Activated gamma-delta T cell treated with Interleukin-2 at 50 U/mL for 16 hours (primary cell): ENCODE measurements at regions not wholly inside any gene's neighbourhood (a gene's known extent, or its start where the extent isn't known, plus 50 kb on each side); places are given as distances from the start of the nearest gene placed in this dataset.

ENCODE experiments used
- DNase-seq: peaks from one replicate; pipeline ENCODE4 v3.0.0-alpha.2; 2020

GRCh38 chr1:5444396-5444795, 547.8 kb downstream of the NPHP4 start:
- DNase-seq, result no peak

GRCh38 chr1:5436808-5437207, 555.4 kb downstream of the NPHP4 start:
- DNase-seq, result no peak

- DNase-seq, result no peak
Observed at GRCh38 chr1:5435414-5435813, 556.8 kb downstream of the NPHP4 start.

GRCh38 chr1:5432436-5432835, 559.8 kb downstream of the NPHP4 start:
- no peak for DNase-seq

DNA sequence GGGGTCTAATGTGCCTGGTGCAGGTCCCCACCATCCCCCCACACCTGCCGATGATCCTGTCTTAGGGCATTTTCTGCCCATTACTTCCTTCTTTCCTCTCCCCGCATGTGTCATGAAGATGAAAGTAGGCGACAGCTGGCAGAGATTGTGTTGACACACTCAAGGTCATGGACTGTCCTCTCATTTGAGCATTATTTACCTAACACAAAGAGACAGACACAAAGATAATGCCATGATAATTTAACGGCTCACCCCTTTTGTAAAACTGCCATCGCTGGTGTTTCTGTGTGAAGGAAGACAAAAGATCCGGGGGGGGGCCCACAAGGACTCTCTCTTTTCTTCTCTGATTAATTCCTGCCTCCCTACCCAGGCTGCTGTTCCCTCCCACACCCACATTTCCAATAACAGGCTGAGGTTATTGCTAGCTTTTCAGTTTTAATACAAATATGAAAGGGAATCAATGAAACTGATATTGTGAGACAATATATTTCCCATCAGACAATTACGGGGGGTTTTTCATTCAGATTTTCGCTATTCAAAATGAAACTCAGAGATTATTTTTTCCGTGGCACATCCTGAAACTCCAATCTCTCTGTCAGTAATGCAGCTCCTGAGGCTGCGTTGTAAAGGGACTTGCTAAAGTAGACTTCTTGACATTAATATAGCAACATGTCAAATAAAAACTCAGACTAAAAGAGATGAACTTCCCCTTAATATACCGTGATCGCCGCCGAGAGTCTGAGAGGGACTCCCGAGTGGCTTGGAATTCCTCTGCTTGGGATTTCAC, 561.1 kb downstream of the NPHP4 start:
- DNase-seq, result no peak

- DNase-seq, result no peak
Observed at GRCh38 chr1:5430136-5430535, 562.1 kb downstream of the NPHP4 start.

GRCh38 chr1:5428351-5428750, 563.9 kb downstream of the NPHP4 start:
- no peak for DNase-seq

DNA sequence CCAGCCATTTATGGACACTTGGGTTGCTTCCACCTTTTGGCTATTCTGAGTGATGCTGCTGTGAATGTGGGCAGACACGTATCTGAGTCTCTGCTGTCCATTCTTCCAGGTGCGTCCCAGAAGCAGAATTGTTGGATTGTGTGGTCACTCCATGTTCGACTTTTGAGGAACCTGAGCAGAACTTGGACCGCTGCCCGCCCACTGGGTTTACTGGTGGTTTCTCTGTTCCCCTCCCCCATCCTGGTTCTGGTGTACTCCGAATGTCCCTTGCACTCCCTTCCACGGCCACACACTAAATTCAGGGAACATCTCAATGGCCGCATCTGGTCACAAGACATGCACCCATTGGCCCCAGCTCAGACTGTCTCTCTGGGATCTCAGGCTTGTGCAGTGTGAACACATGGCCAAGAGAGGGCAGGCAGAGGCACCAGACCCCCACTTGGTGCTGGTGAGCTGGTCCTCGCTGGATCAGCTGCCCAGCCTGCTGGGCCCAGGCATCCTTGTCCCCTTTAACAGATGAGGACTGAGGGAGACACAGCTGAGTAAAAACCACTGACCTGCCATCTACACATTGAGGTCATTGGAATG, 565.1 kb downstream of the NPHP4 start:
- no peak for DNase-seq

GRCh38 chr1:5424802-5425703, 567.2 kb downstream of the NPHP4 start:
- DNase-seq, result no peak

DNA sequence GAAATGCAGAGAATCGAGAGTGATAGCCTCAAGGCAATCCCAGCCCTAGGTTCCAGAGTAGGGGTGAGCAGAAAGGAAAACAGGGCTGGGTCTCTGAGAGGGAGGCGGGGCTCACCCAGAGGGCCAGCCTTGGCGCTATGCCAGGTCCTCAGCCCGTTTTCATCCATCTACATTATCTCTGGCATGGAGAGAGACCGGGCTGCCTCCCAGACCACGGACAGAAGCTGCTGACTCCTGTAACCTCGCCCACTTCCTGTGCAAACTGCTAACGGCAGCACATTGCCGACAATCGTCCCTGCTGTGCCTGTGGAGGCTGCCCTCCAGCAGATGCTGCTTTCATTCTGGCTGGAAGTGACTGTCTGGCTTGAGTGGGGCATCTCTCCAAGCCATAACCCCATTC, 569.1 kb downstream of the NPHP4 start:
- DNase-seq, result peak; percentile 47

DNA sequence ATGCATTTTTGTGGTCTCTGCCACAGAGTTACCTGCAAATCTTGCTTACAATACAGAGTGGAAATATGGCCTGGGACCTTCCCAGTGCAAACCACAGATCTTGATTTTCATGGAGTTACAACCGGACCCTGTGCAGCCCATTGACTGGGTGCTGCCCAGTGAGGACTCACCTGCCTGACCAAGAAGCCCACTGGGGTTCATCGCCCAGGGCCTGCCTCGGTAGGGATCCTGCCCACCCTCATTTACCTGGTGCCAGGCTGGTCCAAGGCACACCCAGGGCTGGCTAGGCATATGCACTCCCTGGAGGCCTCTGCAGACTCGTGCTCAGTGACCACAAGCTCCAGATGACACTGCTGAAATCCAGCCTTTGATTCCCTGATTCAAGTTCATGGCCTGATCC, 572.7 kb downstream of the NPHP4 start:
- DNase-seq, result no peak

GRCh38 chr1:5416518-5416917, 575.7 kb downstream of the NPHP4 start:
- DNase-seq, result no peak

GRCh38 chr1:5415606-5416005, 576.6 kb downstream of the NPHP4 start:
- no peak for DNase-seq

DNA sequence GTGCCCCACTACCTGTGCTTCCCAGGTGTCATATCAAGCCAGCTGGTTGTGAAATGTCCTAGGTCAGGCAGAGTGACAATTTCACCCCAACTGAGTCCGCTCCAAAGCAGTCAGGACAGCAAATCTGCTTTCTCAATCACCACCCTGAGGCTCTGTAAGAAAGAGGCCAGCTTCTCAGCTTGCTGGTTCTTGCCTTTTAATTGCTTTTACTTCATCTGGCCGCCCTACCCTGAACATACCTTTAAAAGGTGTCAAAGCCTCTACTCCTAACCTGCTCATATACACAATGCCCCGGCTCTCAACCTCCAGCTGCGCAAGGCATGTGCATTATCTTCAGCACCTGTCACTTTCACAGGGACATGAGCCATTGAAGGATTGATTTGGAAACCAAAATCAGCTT, 581.6 kb downstream of the NPHP4 start:
- no peak for DNase-seq

DNA sequence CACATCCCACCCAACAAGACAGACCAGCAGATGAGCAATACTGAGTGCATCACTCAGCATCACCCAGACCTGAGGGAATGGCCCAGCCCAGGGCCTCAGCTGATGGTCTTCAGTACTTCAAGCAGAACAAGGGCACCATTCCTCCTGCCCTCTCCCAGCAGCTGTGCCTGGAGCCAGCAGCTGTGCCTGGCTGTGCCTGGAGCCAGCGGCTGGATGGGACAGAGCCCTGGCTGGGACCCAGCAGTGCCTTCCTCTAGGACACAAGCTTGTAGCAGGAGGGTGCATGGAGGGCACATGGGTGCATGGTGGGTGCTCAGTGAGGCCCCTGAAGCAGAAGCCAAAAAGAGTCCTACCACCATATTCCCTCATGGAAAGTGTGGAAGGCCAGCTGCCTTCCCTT, 583.8 kb downstream of the NPHP4 start:
- DNase-seq, result no peak

- DNase-seq, result no peak
Observed at GRCh38 chr1:5405263-5405662, 587.0 kb downstream of the NPHP4 start.

- DNase-seq, result no peak
Observed at GRCh38 chr1:5404412-5405203, 587.6 kb downstream of the NPHP4 start.

- DNase-seq, result no peak
Observed at GRCh38 chr1:5403935-5404334, 588.3 kb downstream of the NPHP4 start.

- DNase-seq, result no peak
Observed at GRCh38 chr1:5402618-5403017, 589.6 kb downstream of the NPHP4 start.

GRCh38 chr1:5399771-5400170, 592.5 kb downstream of the NPHP4 start:
- DNase-seq, result no peak

GRCh38 chr1:5396593-5396992, 595.6 kb downstream of the NPHP4 start:
- no peak for DNase-seq

DNA sequence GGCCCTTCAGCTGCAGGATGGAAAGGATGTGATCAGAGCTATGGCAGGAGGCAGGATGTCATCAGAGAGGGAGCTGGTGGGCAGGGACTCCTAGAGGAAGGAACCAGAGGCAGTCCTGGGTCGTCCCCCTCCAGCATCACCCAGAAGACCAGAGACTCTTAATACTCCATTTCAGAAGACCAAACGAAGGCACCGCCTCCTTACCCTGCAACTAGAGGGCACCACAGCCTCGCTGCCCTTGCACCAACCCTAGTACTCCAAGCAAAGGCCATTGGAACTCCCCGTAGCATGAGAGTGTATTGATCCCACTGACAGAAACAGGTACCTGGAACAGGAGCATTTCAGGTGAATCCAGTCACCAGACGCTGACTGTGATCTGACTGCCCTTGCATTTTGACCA, 598.1 kb downstream of the NPHP4 start:
- DNase-seq, result no peak

- no peak for DNase-seq
Observed at GRCh38 chr1:5393603-5394002, 598.6 kb downstream of the NPHP4 start.
